ENCODE measurements at regions not wholly inside any gene's neighbourhood (a gene's known extent, or its start where the extent isn't known, plus 50 kb on each side); places are given as distances from the start of the nearest gene placed in this dataset.
A peak's percentile ranks its signal among the peaks of the same experiment; 100 is the strongest.

GRCh38 chr7:148950806-148951205, 66.7 kb upstream of the EZH2 start:
- Histone ChIP-seq H3K27me3 (ENCODE audit: insufficient read depth, low read length) (no peaks in the 10 kb centered on the region), H3K4me3 (ENCODE audit: low read length in 2 of 2) (no peak overlapping the region), H3K27ac (ENCODE audit: low read depth, low read length) (no peak overlapping the region), H3K4me1 (ENCODE audit: insufficient read depth, low read length) (no peaks in the 10 kb centered on the region), H3K9me3 (ENCODE audit: control insufficient read depth in 1 of 2, low read length in 2 of 2) (no peaks in the 10 kb centered on the region), H3K36me3 (ENCODE audit: insufficient read depth, low read length) (no peaks in the 10 kb centered on the region)
- H3K4me3 Mint-ChIP-seq: no peak overlapping the region
- intact Hi-C loops (cut with micrococcal nuclease): no loop called here
- no peak for DNase-seq
- no peaks in the 10 kb centered on the region for H3K36me3 Mint-ChIP-seq
- no peak overlapping the region for H3K27ac Mint-ChIP-seq
- POLR2A ChIA-PET (ENCODE audit: partially characterized antibody): no interaction called here
- CTCF ChIA-PET (ENCODE audit: partially characterized antibody): no interaction called here
- H3K4me1 Mint-ChIP-seq: no peaks in the 10 kb centered on the region
- H3K9me3 Mint-ChIP-seq: no peaks in the 10 kb centered on the region
- H3K27me3 Mint-ChIP-seq: no peaks in the 10 kb centered on the region

- H3K27me3 Mint-ChIP-seq: no peaks in the 10 kb centered on the region
- peaks cover 3 to 22% (median 6%) of the 10 kb centered on the region in 4 donors for H3K4me1 Mint-ChIP-seq
- intact Hi-C loops (cut with micrococcal nuclease): no loop called here
- POLR2A ChIA-PET (ENCODE audit: partially characterized antibody): no interaction called here
- H3K4me1 ChIP-seq (ENCODE audit: insufficient read depth, low read length): peaks cover 11% of the 10 kb centered on the region
- CTCF ChIA-PET (ENCODE audit: partially characterized antibody): no interaction called here
- no peaks in the 10 kb centered on the region for H3K36me3 ChIP-seq (ENCODE audit: insufficient read depth, low read length)
- no peak overlapping the region for H3K27ac ChIP-seq (ENCODE audit: low read depth, low read length)
- no peak overlapping the region for H3K4me3 ChIP-seq (ENCODE audit: low read length in 2 of 2)
- no peaks in the 10 kb centered on the region for H3K9me3 Mint-ChIP-seq
- DNase-seq: no peak
- peaks cover 0 to 9% of the 10 kb centered on the region in 2 donors for H3K36me3 Mint-ChIP-seq
- no peaks in the 10 kb centered on the region for H3K9me3 ChIP-seq (ENCODE audit: control insufficient read depth in 1 of 2, low read length in 2 of 2)
- H3K27ac Mint-ChIP-seq: no peak overlapping the region
- H3K27me3 ChIP-seq (ENCODE audit: insufficient read depth, low read length): no peaks in the 10 kb centered on the region
- no peak overlapping the region for H3K4me3 Mint-ChIP-seq
Observed at GRCh38 chr7:148944935-148945934, 61.1 kb upstream of the EZH2 start.

DNA sequence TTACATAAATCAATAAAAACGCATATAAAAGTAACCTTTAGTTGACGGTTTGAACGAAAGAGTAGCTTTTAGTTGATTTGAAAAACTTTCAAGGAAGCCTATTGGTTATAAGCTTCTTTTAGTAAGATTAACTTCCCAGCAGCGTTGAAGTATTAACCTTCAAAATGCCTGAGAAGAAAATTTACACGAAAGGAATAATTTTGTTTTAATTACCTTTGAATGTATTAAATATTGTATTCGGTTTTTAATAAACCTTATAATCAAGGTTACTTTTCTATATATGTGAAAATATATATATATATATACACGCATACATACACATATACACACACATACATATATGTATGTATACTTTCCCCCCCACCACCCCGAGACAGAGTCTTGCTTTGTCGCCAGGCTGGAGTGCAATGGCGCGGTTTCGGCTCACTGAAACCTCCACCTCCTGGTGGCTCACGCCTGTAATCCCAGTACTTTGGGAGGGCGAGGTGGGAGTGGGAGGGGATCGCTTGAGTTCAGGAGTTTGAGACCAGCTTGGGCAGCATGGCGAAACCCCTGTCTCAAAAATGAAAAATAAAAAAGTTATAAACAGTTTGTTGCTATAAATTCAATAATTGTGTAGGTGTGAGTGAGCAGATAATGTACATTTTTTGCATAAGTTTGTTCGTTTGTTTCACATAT, 57.6 kb upstream of the EZH2 start:
- H3K4me1 Mint-ChIP-seq: peaks cover 6 to 25% (median 13%) of the 10 kb centered on the region in 4 donors
- H3K27me3 Mint-ChIP-seq: no peaks in the 10 kb centered on the region
- intact Hi-C loops (cut with micrococcal nuclease): loop anchor here (1.0 to 2.0 kb wide), 6 partner anchors 21 to 150 kb away; partner anchors contain the start of gene EZH2

DNA sequence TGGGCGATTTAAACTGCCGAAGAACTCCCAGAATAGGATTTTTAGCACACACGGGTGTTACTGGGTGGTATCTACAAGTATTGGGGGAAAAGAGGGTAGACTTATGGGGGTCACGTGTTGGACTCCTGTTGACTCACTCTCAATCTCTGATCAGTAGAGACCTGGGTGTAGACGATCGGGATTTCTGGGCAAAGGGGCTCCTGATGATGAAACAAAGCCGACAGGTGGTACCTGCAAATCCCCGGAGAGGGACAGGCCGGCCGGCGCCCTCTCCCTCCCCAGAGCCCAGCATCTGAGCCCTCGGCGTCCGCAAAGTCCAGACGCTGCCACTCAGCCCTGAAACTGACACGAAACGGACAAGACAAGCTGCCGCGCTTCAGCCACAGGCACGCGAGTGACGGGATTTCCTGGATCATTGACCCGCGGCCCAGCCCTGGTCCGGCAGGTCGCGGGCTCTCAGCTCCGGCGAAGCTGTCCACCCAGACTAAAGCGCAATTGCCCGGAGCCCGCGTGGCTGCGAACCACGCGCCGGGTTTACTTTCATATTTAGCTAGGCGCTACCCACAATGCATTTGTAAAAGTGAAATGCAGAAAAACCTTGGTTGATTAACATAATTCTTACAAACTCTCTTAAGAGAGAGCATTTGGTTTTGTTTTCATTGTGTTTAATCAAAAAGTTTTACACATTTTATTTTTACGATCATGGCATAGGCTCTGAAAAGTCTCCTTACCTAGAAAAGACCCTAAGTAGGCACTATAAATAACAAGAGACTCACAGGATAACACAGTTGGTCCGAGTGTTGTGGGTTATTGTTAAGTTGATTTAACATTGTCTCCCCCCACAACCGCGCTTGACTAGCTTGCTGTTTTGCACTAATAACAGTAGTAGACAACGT, 56.9 kb upstream of the EZH2 start:
- intact Hi-C loops (cut with micrococcal nuclease): loop anchor here (1.0 to 2.0 kb wide), 7 partner anchors 21 to 150 kb away; partner anchors contain the start of genes EZH2 and PDIA4
- no peaks in the 10 kb centered on the region for H3K27me3 ChIP-seq (ENCODE audit: insufficient read depth, low read length)

More for the DNA sequence above, 57.6 kb upstream of the EZH2 start:
- Histone ChIP-seq H3K4me1 (ENCODE audit: insufficient read depth, low read length) (peaks cover 21% of the 10 kb centered on the region), H3K27me3 (ENCODE audit: insufficient read depth, low read length) (no peaks in the 10 kb centered on the region), H3K36me3 (ENCODE audit: insufficient read depth, low read length) (no peaks in the 10 kb centered on the region), H3K4me3 (ENCODE audit: low read length in 2 of 2) (peak overlapping the region; percentile 54 to 75), H3K9me3 (ENCODE audit: control insufficient read depth in 1 of 2, low read length in 2 of 2) (no peaks in the 10 kb centered on the region), H3K27ac (ENCODE audit: low read depth, low read length) (peak overlapping the region; percentile 90)
- Mint-ChIP-seq H3K9me3 (no peaks in the 10 kb centered on the region), H3K4me3 (peak overlapping the region; percentile 93 to 97 (median 96)), H3K36me3 (peaks cover 0 to 9% of the 10 kb centered on the region in 2 donors), H3K27ac (peak overlapping the region; percentile 91 to 99 (median 98))
- POLR2A ChIA-PET (ENCODE audit: partially characterized antibody): interaction anchor here (0.6 to 2.6 kb wide), 20 partner anchors 22 to 1858 kb away, joined by 3 to 39 read pairs (median 6); partner anchors contain the start of genes CUL1, EZH2, PDIA4 and ZNF786
- peak; percentile 61 to 84 (median 75) for DNase-seq
- CTCF ChIA-PET (ENCODE audit: partially characterized antibody): interaction anchor here (0.5 to 3.0 kb wide), 24 partner anchors 9 to 367 kb away, joined by 3 to 34 read pairs (median 4); partner anchors contain the start of gene EZH2

GRCh38 chr7:148939128-148939755, 55.2 kb upstream of the EZH2 start:
- intact Hi-C loops (cut with micrococcal nuclease): no loop called here
- Histone ChIP-seq H3K4me1 (ENCODE audit: insufficient read depth, low read length) (peaks cover 21% of the 10 kb centered on the region), H3K36me3 (ENCODE audit: insufficient read depth, low read length) (no peaks in the 10 kb centered on the region), H3K4me3 (ENCODE audit: low read length in 2 of 2) (no peak overlapping the region), H3K9me3 (ENCODE audit: control insufficient read depth in 1 of 2, low read length in 2 of 2) (no peaks in the 10 kb centered on the region), H3K27me3 (ENCODE audit: insufficient read depth, low read length) (no peaks in the 10 kb centered on the region), H3K27ac (ENCODE audit: low read depth, low read length) (no peak overlapping the region)
- Mint-ChIP-seq H3K27ac (peak overlapping the region in 2 of 7 donors; percentile 38 to 73), H3K4me1 (peaks cover 6 to 25% (median 13%) of the 10 kb centered on the region in 4 donors), H3K9me3 (no peaks in the 10 kb centered on the region), H3K36me3 (peaks cover 0 to 9% of the 10 kb centered on the region in 2 donors), H3K4me3 (peak overlapping the region in 2 of 8 donors; percentile 2 to 33), H3K27me3 (no peaks in the 10 kb centered on the region)
- POLR2A ChIA-PET (ENCODE audit: partially characterized antibody): interaction anchor here (0.6 to 2.4 kb wide), 3 partner anchors 25 to 56 kb away, joined by 3 to 9 read pairs (median 6); partner anchors contain the start of gene EZH2
- no peak for DNase-seq
- CTCF ChIA-PET (ENCODE audit: partially characterized antibody): interaction anchor here (1.0 kb wide), 1 partner anchor 24 kb away, joined by 3 read pairs; no protein-coding TSS in a partner anchor

More for the DNA sequence above, 56.9 kb upstream of the EZH2 start:
- Histone ChIP-seq H3K4me1 (ENCODE audit: insufficient read depth, low read length) (peaks cover 21% of the 10 kb centered on the region), H3K9me3 (ENCODE audit: control insufficient read depth in 1 of 2, low read length in 2 of 2) (no peaks in the 10 kb centered on the region), H3K4me3 (ENCODE audit: low read length in 2 of 2) (peak overlapping the region; percentile 54 to 75), H3K27ac (ENCODE audit: low read depth, low read length) (peak overlapping the region; percentile 90), H3K36me3 (ENCODE audit: insufficient read depth, low read length) (no peaks in the 10 kb centered on the region)
- H3K9me3 Mint-ChIP-seq: no peaks in the 10 kb centered on the region
- H3K27me3 Mint-ChIP-seq: no peaks in the 10 kb centered on the region
- ChIA-PET CTCF (ENCODE audit: partially characterized antibody) (interaction anchor here (0.5 to 3.0 kb wide), 24 partner anchors 8 to 366 kb away, joined by 3 to 34 read pairs (median 4); partner anchors contain the start of gene EZH2), POLR2A (ENCODE audit: partially characterized antibody) (interaction anchor here (0.6 to 2.6 kb wide), 17 partner anchors 22 to 1858 kb away, joined by 3 to 39 read pairs (median 6); partner anchors contain the start of genes CUL1, EZH2 and PDIA4)
- H3K4me1 Mint-ChIP-seq: peaks cover 6 to 25% (median 13%) of the 10 kb centered on the region in 4 donors
- H3K27ac Mint-ChIP-seq: peak overlapping the region; percentile 91 to 99 (median 98)
- peak; percentile 75 to 84 (median 80) for DNase-seq
- H3K4me3 Mint-ChIP-seq: peak overlapping the region; percentile 93 to 97 (median 96)
- peaks cover 0 to 9% of the 10 kb centered on the region in 2 donors for H3K36me3 Mint-ChIP-seq

- H3K9me3 ChIP-seq (ENCODE audit: control insufficient read depth in 1 of 2, low read length in 2 of 2): no peaks in the 10 kb centered on the region
- no peaks in the 10 kb centered on the region for H3K27me3 ChIP-seq (ENCODE audit: insufficient read depth, low read length)
- Mint-ChIP-seq H3K4me3 (no peak overlapping the region), H3K27me3 (no peaks in the 10 kb centered on the region), H3K36me3 (no peaks in the 10 kb centered on the region), H3K9me3 (no peaks in the 10 kb centered on the region), H3K4me1 (peaks cover 4 to 12% (median 7%) of the 10 kb centered on the region in 4 donors), H3K27ac (no peak overlapping the region)
- no peak for DNase-seq
- intact Hi-C loops (cut with micrococcal nuclease): no loop called here
- H3K4me1 ChIP-seq (ENCODE audit: insufficient read depth, low read length): peaks cover 12% of the 10 kb centered on the region
- ChIA-PET CTCF (ENCODE audit: partially characterized antibody) (no interaction called here), POLR2A (ENCODE audit: partially characterized antibody) (no interaction called here)
- no peak overlapping the region for H3K4me3 ChIP-seq (ENCODE audit: low read length in 2 of 2)
- H3K27ac ChIP-seq (ENCODE audit: low read depth, low read length): no peak overlapping the region
- H3K36me3 ChIP-seq (ENCODE audit: insufficient read depth, low read length): no peaks in the 10 kb centered on the region
Observed at GRCh38 chr7:148935451-148935850, 51.4 kb upstream of the EZH2 start.

Data from CD4-positive, alpha-beta memory T cell (primary cell).